WTC11 (cell line): ENCODE measurements at regions not wholly inside any gene's neighbourhood (a gene's known extent, or its start where the extent isn't known, plus 50 kb on each side); places are given as distances from the start of the nearest gene placed in this dataset.

ENCODE experiments used
- ATF3 ChIP-seq: sonication (generic); formaldehyde crosslinking; conservative IDR thresholded peaks from 2 replicates; pipeline ENCODE4 v1.8.1; 2022; ENCODE audit warnings: mild to moderate bottlenecking, missing genetic modification reagents
- CREB1 ChIP-seq: sonication (generic); formaldehyde crosslinking; IDR thresholded peaks from 2 replicates; pipeline ENCODE4 v1.8.0; 2023; ENCODE audit warnings: mild to moderate bottlenecking, missing genetic modification reagents
- ESRRA ChIP-seq: sonication (generic); formaldehyde crosslinking; IDR thresholded peaks from 2 replicates; pipeline ENCODE4 v1.8.1; 2022; ENCODE audit warnings: mild to moderate bottlenecking, missing genetic modification reagents, borderline replicate concordance
- HMGXB4 ChIP-seq: sonication (generic); formaldehyde crosslinking; IDR thresholded peaks from 2 replicates; pipeline ENCODE4 v1.8.1; 2023; ENCODE audit warnings: mild to moderate bottlenecking, moderate library complexity, missing genetic modification reagents
- MAX ChIP-seq: sonication (generic); formaldehyde crosslinking; IDR thresholded peaks from 2 replicates; pipeline ENCODE4 v1.8.0; 2022; ENCODE audit warnings: mild to moderate bottlenecking, missing genetic modification reagents
- TP53 ChIP-seq: sonication (generic); formaldehyde crosslinking; IDR thresholded peaks from 2 replicates; pipeline ENCODE4 v1.8.1; 2023; ENCODE audit warnings: mild to moderate bottlenecking, missing genetic modification reagents
- ZNF138 ChIP-seq: sonication (generic); formaldehyde crosslinking; conservative IDR thresholded peaks from 2 replicates; pipeline ENCODE4 v1.8.1; 2022; ENCODE audit warnings: mild to moderate bottlenecking, moderate library complexity, missing genetic modification reagents
- TF ChIP-seq, protein P1 (sequence below): fragments of 200-600 bp; IDR thresholded peaks from 2 replicates; pipeline ENCODE4 v1.8.0; 2022; ENCODE audit warnings: antibody characterized with exemption
- TF ChIP-seq, protein P2 (sequence below): sonication (generic); formaldehyde crosslinking; IDR thresholded peaks from 2 replicates; pipeline ENCODE4 v1.8.0; 2022; ENCODE audit warnings: mild to moderate bottlenecking, missing genetic modification reagents
- TF ChIP-seq, protein P3 (sequence below): sonication (generic); formaldehyde crosslinking; IDR thresholded peaks from 2 replicates; pipeline ENCODE4 v1.8.0; 2023; ENCODE audit warnings: mild to moderate bottlenecking, missing genetic modification reagents
- TF ChIP-seq, protein P4 (sequence below): sonication (generic); formaldehyde crosslinking; IDR thresholded peaks from 2 replicates; pipeline ENCODE4 v1.8.1; 2022; ENCODE audit warnings: missing genetic modification reagents, borderline replicate concordance

DNA sequence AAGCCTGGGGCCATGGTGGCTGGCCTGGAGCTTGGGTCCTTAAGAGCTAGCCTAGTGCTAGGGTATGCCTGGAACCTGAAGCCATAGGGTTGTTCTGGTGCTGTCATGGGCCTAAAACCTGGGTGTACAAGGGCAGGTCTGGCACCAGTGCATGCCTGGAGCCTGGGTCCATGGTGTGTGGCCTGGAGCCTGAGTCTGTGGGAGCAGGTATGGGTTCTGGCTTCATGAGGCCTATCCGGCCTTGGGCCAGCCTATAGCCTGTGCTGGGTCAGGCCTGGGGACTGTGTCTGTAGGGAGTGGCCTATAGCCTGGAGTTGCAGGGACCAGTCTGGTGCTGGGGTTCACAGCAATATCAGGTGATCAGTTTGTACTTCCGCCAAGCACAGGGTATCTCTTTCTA is 347.2 kb upstream of the MEF2C start:
- TF ChIP-seq, protein P1, sequence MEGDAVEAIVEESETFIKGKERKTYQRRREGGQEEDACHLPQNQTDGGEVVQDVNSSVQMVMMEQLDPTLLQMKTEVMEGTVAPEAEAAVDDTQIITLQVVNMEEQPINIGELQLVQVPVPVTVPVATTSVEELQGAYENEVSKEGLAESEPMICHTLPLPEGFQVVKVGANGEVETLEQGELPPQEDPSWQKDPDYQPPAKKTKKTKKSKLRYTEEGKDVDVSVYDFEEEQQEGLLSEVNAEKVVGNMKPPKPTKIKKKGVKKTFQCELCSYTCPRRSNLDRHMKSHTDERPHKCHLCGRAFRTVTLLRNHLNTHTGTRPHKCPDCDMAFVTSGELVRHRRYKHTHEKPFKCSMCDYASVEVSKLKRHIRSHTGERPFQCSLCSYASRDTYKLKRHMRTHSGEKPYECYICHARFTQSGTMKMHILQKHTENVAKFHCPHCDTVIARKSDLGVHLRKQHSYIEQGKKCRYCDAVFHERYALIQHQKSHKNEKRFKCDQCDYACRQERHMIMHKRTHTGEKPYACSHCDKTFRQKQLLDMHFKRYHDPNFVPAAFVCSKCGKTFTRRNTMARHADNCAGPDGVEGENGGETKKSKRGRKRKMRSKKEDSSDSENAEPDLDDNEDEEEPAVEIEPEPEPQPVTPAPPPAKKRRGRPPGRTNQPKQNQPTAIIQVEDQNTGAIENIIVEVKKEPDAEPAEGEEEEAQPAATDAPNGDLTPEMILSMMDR, result no peak
- TF ChIP-seq CREB1 (no peak), MAX (CRISPR knock-in tag) (no peak), ZNF138 (CRISPR knock-in tag) (no peak), ATF3 (CRISPR knock-in tag) (no peak), ESRRA (no peak), HMGXB4 (CRISPR knock-in tag) (no peak), TP53 (CRISPR knock-in tag) (no peak)
- TF ChIP-seq, protein P2, sequence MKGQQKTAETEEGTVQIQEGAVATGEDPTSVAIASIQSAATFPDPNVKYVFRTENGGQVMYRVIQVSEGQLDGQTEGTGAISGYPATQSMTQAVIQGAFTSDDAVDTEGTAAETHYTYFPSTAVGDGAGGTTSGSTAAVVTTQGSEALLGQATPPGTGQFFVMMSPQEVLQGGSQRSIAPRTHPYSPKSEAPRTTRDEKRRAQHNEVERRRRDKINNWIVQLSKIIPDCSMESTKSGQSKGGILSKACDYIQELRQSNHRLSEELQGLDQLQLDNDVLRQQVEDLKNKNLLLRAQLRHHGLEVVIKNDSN (CRISPR knock-in tag), result no peak
- TF ChIP-seq, protein P3, sequence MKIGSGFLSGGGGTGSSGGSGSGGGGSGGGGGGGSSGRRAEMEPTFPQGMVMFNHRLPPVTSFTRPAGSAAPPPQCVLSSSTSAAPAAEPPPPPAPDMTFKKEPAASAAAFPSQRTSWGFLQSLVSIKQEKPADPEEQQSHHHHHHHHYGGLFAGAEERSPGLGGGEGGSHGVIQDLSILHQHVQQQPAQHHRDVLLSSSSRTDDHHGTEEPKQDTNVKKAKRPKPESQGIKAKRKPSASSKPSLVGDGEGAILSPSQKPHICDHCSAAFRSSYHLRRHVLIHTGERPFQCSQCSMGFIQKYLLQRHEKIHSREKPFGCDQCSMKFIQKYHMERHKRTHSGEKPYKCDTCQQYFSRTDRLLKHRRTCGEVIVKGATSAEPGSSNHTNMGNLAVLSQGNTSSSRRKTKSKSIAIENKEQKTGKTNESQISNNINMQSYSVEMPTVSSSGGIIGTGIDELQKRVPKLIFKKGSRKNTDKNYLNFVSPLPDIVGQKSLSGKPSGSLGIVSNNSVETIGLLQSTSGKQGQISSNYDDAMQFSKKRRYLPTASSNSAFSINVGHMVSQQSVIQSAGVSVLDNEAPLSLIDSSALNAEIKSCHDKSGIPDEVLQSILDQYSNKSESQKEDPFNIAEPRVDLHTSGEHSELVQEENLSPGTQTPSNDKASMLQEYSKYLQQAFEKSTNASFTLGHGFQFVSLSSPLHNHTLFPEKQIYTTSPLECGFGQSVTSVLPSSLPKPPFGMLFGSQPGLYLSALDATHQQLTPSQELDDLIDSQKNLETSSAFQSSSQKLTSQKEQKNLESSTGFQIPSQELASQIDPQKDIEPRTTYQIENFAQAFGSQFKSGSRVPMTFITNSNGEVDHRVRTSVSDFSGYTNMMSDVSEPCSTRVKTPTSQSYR (CRISPR knock-in tag), result no peak
- TF ChIP-seq, protein P4, sequence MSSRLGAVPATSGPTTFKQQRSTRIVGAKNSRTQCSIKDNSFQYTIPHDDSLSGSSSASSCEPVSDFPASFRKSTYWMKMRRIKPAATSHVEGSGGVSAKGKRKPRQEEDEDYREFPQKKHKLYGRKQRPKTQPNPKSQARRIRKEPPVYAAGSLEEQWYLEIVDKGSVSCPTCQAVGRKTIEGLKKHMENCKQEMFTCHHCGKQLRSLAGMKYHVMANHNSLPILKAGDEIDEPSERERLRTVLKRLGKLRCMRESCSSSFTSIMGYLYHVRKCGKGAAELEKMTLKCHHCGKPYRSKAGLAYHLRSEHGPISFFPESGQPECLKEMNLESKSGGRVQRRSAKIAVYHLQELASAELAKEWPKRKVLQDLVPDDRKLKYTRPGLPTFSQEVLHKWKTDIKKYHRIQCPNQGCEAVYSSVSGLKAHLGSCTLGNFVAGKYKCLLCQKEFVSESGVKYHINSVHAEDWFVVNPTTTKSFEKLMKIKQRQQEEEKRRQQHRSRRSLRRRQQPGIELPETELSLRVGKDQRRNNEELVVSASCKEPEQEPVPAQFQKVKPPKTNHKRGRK, result no peak
